ENCODE measurements at regions not wholly inside any gene's neighbourhood (a gene's known extent, or its start where the extent isn't known, plus 50 kb on each side); places are given as distances from the start of the nearest gene placed in this dataset.

DNA sequence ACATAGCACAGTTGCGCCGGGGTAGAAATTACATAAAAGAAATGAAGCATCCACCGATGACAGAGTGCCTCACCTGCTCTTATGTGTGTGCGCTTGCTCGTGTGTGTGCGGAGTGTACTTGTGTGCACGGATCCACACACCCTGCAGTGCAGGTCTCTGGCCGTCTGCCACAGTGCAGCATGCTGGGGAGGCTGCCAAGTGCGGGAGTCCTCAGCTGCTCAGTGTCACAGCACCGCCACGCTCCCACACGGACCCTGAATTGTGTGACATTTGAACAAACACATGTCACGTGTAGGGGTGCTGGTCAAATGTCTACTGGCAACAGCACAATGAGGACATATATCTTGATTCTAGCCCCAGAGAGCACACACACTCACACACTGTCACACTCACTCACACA, 243.0 kb upstream of the MYOCD start:
- H2AFZ ChIP-seq (ENCODE audit: control insufficient read depth, low read length): no peak overlapping the region
- H3K4me1 ChIP-seq (ENCODE audit: control insufficient read depth, extremely low read depth, insufficient read depth, low read length): no peaks in the 10 kb centered on the region
- no peak for FAIRE-seq
- H3K27ac ChIP-seq (ENCODE audit: control insufficient read depth, insufficient read depth, low read length): no peak overlapping the region
- no peaks in the 10 kb centered on the region for H3K27me3 ChIP-seq (ENCODE audit: control insufficient read depth, extremely low read depth, insufficient read depth, low read length)
- H3K9me3 ChIP-seq (ENCODE audit: control insufficient read depth, low read depth, low read length): no peaks in the 10 kb centered on the region
- DNase-seq (ENCODE audit: low read depth, low spot score): no peak
- no peak overlapping the region for H3K9ac ChIP-seq (ENCODE audit: control insufficient read depth, extremely low read depth, insufficient read depth, low read length)
- no peaks in the 10 kb centered on the region for H4K20me1 ChIP-seq (ENCODE audit: control insufficient read depth, extremely low read depth, insufficient read depth, low read length)
- no peak overlapping the region for H3K4me2 ChIP-seq (ENCODE audit: control insufficient read depth, extremely low read depth, insufficient read depth, low read depth, low read length)
- dilution Hi-C loops (cut with MboI; ENCODE audit: extremely low pct_ligation_motif_present, low sequenced_read_pairs): no loop called here
- no peaks in the 10 kb centered on the region for H3K79me2 ChIP-seq (ENCODE audit: control insufficient read depth, insufficient read depth, low read length)
- H3K9me1 ChIP-seq (ENCODE audit: control insufficient read depth, extremely low read depth, insufficient read depth, low read length): no peaks in the 10 kb centered on the region
- TF ChIP-seq, protein P1, sequence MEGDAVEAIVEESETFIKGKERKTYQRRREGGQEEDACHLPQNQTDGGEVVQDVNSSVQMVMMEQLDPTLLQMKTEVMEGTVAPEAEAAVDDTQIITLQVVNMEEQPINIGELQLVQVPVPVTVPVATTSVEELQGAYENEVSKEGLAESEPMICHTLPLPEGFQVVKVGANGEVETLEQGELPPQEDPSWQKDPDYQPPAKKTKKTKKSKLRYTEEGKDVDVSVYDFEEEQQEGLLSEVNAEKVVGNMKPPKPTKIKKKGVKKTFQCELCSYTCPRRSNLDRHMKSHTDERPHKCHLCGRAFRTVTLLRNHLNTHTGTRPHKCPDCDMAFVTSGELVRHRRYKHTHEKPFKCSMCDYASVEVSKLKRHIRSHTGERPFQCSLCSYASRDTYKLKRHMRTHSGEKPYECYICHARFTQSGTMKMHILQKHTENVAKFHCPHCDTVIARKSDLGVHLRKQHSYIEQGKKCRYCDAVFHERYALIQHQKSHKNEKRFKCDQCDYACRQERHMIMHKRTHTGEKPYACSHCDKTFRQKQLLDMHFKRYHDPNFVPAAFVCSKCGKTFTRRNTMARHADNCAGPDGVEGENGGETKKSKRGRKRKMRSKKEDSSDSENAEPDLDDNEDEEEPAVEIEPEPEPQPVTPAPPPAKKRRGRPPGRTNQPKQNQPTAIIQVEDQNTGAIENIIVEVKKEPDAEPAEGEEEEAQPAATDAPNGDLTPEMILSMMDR (optimal IDR thresholded peaks at IDR 0.05 in 1 of 3, IDR thresholded peaks at IDR 0.05 in 1 of 3, conservative IDR thresholded peaks at IDR 0.05 in 1 of 3; ENCODE audit: extremely low read depth in 1 of 3, insufficient read depth in 2 of 3, low read length in 3 of 3): no peak
- no peak for TF ChIP-seq EZH2 (IDR thresholded peaks at IDR 0.05; ENCODE audit: low read length)
- H3K4me3 ChIP-seq (ENCODE audit: control insufficient read depth in 2 of 3, extremely low read depth in 1 of 3, insufficient read depth in 2 of 3, low read depth in 1 of 3, low read length in 3 of 3): no peak overlapping the region
- no peaks in the 10 kb centered on the region for H3K36me3 ChIP-seq (ENCODE audit: control insufficient read depth in 2 of 2, extremely low read depth in 1 of 2, insufficient read depth in 2 of 2, low read length in 2 of 2)

DNA sequence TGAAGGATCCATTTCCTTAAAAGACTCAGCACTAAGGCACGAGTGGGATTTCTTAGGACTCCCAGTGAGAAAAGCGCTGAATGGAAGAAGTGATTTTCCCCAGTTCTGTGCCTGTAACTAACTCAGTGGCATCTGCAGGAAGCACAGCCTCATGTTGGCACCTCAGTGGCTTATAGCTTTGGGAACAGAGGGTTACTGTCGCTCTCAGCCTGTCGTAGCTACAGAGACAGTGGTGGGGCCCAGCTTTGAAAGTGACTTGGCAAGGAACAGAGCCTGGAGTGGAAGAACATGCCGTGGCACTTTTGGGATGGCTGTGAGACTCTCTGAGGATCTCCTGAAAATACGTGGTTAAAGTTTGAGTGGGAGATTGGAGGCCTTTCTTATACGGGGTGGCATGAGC, 242.4 kb upstream of the MYOCD start:
- H2AFZ ChIP-seq (ENCODE audit: control insufficient read depth, low read length): no peak overlapping the region
- H3K4me2 ChIP-seq (ENCODE audit: control insufficient read depth, extremely low read depth, insufficient read depth, low read depth, low read length): no peak overlapping the region
- H3K79me2 ChIP-seq (ENCODE audit: control insufficient read depth, insufficient read depth, low read length): no peaks in the 10 kb centered on the region
- no peaks in the 10 kb centered on the region for H3K36me3 ChIP-seq (ENCODE audit: control insufficient read depth in 2 of 2, extremely low read depth in 1 of 2, insufficient read depth in 2 of 2, low read length in 2 of 2)
- DNase-seq (ENCODE audit: low read depth, low spot score) (no peak), FAIRE-seq (no peak)
- no peak overlapping the region for H3K4me3 ChIP-seq (ENCODE audit: control insufficient read depth in 2 of 3, extremely low read depth in 1 of 3, insufficient read depth in 2 of 3, low read depth in 1 of 3, low read length in 3 of 3)
- H3K9ac ChIP-seq (ENCODE audit: control insufficient read depth, extremely low read depth, insufficient read depth, low read length): no peak overlapping the region
- peaks cover 2% of the 10 kb centered on the region for H3K9me3 ChIP-seq (ENCODE audit: control insufficient read depth, low read depth, low read length)
- dilution Hi-C loops (cut with MboI; ENCODE audit: extremely low pct_ligation_motif_present, low sequenced_read_pairs): no loop called here
- no peaks in the 10 kb centered on the region for H3K4me1 ChIP-seq (ENCODE audit: control insufficient read depth, extremely low read depth, insufficient read depth, low read length)
- no peaks in the 10 kb centered on the region for H3K9me1 ChIP-seq (ENCODE audit: control insufficient read depth, extremely low read depth, insufficient read depth, low read length)
- TF ChIP-seq, protein P1 (optimal IDR thresholded peaks at IDR 0.05 in 1 of 3, IDR thresholded peaks at IDR 0.05 in 1 of 3, conservative IDR thresholded peaks at IDR 0.05 in 1 of 3; ENCODE audit: extremely low read depth in 1 of 3, insufficient read depth in 2 of 3, low read length in 3 of 3): no peak
- TF ChIP-seq EZH2 (IDR thresholded peaks at IDR 0.05; ENCODE audit: low read length): no peak
- no peak overlapping the region for H3K27ac ChIP-seq (ENCODE audit: control insufficient read depth, insufficient read depth, low read length)
- no peaks in the 10 kb centered on the region for H3K27me3 ChIP-seq (ENCODE audit: control insufficient read depth, extremely low read depth, insufficient read depth, low read length)
- H4K20me1 ChIP-seq (ENCODE audit: control insufficient read depth, extremely low read depth, insufficient read depth, low read length): no peaks in the 10 kb centered on the region
